Osteocyte (in vitro differentiated cells): ENCODE measurements at regions not wholly inside any gene's neighbourhood (a gene's known extent, or its start where the extent isn't known, plus 50 kb on each side); places are given as distances from the start of the nearest gene placed in this dataset.

ENCODE experiments used
- DNase-seq: peaks from one replicate; pipeline ENCODE4 v3.0.0; 2021; ENCODE audit warnings: mixed read lengths; ENCODE audit not compliant: unreplicated experiment; ENCODE audit errors: extremely low spot score
- H3K27ac Mint-ChIP-seq: one replicate; pipeline ENCODE4 v1.8.0; 2021; ENCODE audit warnings: mild to moderate bottlenecking, mixed read lengths; ENCODE audit not compliant: unreplicated experiment
- H3K27me3 Mint-ChIP-seq: one replicate; pipeline ENCODE4 v1.8.0; 2021; ENCODE audit warnings: mixed read lengths; ENCODE audit not compliant: unreplicated experiment
- H3K36me3 Mint-ChIP-seq: one replicate; pipeline ENCODE4 v1.8.0; 2021; ENCODE audit warnings: mixed read lengths; ENCODE audit not compliant: unreplicated experiment
- H3K4me1 Mint-ChIP-seq: one replicate; pipeline ENCODE4 v1.8.0; 2021; ENCODE audit warnings: mixed read lengths; ENCODE audit not compliant: unreplicated experiment
- H3K4me3 Mint-ChIP-seq: one replicate; pipeline ENCODE4 v1.8.0; 2021; ENCODE audit warnings: mild to moderate bottlenecking, moderate library complexity, mixed read lengths; ENCODE audit not compliant: unreplicated experiment
- H3K9me3 Mint-ChIP-seq: one replicate; pipeline ENCODE4 v1.8.0; 2021; ENCODE audit warnings: mixed read lengths; ENCODE audit not compliant: unreplicated experiment
- CTCF ChIP-seq: fragments of 200-600 bp; sonication (generic); IDR thresholded peaks from 2 replicates; pipeline ENCODE4 v1.5.0; 2021; ENCODE audit warnings: antibody characterized with exemption, mild to moderate bottlenecking, moderate library complexity

GRCh38 chr5:39650008-39650762, 225.4 kb upstream of the DAB2 start:
- Mint-ChIP-seq H3K27ac (peak overlapping the region; percentile 89), H3K9me3 (no peaks in the 10 kb centered on the region), H3K36me3 (no peaks in the 10 kb centered on the region), H3K27me3 (no peaks in the 10 kb centered on the region), H3K4me1 (peaks cover 18% of the 10 kb centered on the region), H3K4me3 (no peak overlapping the region)
- TF ChIP-seq CTCF, result no peak
- DNase-seq, result no peak

GRCh38 chr5:39648848-39649227, 224.1 kb upstream of the DAB2 start:
- DNase-seq, result no peak
- Mint-ChIP-seq H3K9me3 (no peaks in the 10 kb centered on the region), H3K36me3 (no peaks in the 10 kb centered on the region), H3K4me1 (peaks cover 18% of the 10 kb centered on the region), H3K27ac (no peak overlapping the region), H3K27me3 (no peaks in the 10 kb centered on the region), H3K4me3 (no peak overlapping the region)
- no peak for TF ChIP-seq CTCF

- Mint-ChIP-seq H3K27me3 (no peaks in the 10 kb centered on the region), H3K4me1 (peaks cover 18% of the 10 kb centered on the region), H3K36me3 (no peaks in the 10 kb centered on the region), H3K9me3 (no peaks in the 10 kb centered on the region), H3K4me3 (no peak overlapping the region), H3K27ac (no peak overlapping the region)
- DNase-seq, result no peak
- no peak for TF ChIP-seq CTCF
These were observed 223.5 kb upstream of the DAB2 start for GRCh38 chr5:39648085-39648847.

DNA sequence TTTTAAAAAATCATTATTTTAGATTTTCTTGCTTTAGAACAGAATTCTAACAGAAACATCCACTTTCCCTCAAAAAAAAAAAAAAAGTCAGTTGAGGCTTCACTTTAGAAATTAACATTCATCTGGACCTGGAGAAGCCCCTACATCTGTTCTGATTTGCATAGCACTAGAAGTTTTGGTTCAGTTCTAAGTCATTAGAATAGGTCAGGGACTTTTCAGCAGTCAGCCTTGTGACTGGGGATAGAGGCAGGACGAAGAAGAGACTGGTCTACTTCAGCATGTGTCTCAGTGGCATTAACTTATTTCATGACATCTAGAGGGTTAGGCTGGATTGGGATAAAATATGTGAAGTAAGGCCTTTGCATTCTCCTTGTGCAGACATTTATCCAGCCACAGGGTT, 215.8 kb upstream of the DAB2 start:
- Mint-ChIP-seq H3K27ac (no peak overlapping the region), H3K36me3 (no peaks in the 10 kb centered on the region), H3K9me3 (no peaks in the 10 kb centered on the region), H3K27me3 (no peaks in the 10 kb centered on the region), H3K4me1 (peaks cover 4% of the 10 kb centered on the region), H3K4me3 (no peak overlapping the region)
- DNase-seq, result no peak
- TF ChIP-seq CTCF, result no peak

DNA sequence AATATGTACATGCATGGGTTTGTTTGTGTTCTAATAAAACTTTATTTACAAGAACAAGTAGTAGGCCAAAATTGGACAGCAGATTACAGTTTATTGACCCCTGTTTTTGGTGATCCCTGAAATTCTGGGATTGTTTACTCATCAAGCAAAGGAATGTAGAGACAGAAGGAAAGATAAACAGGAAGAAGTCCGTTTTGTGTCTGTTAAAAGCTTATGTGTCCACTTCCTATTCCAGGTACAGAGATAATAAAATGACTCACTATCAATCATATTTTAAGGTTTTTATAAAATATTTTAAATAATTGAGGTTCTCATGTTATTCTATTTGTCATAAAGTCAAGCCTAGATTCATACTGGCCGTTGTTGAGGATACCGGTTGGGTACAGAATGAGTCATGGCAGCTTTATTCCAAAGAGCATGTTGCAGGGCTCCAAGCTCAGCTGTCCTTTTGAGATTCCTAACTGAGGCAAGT, 214.9 kb upstream of the DAB2 start:
- H3K4me1 Mint-ChIP-seq, result peaks cover 4% of the 10 kb centered on the region
- no peaks in the 10 kb centered on the region for H3K27me3 Mint-ChIP-seq
- H3K36me3 Mint-ChIP-seq, result no peaks in the 10 kb centered on the region
- DNase-seq, result no peak
- no peak for TF ChIP-seq CTCF
- H3K27ac Mint-ChIP-seq, result no peak overlapping the region
- H3K4me3 Mint-ChIP-seq, result no peak overlapping the region
- no peaks in the 10 kb centered on the region for H3K9me3 Mint-ChIP-seq
